ENCODE measurements at regions not wholly inside any gene's neighbourhood (a gene's known extent, or its start where the extent isn't known, plus 50 kb on each side); places are given as distances from the start of the nearest gene placed in this dataset.

GRCh38 chr12:124445121-124445718, 122.2 kb downstream of the NCOR2 start:
- DNase-seq (ENCODE audit: low read depth), result no peak

- DNase-seq (ENCODE audit: low read depth), result no peak
Observed at GRCh38 chr12:124443931-124444712, 123.3 kb downstream of the NCOR2 start.

- DNase-seq (ENCODE audit: low read depth), result no peak
Observed at GRCh38 chr12:124442772-124443445, 124.5 kb downstream of the NCOR2 start.

GRCh38 chr12:124442281-124442680, 125.1 kb downstream of the NCOR2 start:
- no peak for DNase-seq (ENCODE audit: low read depth)

- no peak for DNase-seq (ENCODE audit: low read depth)
Observed at GRCh38 chr12:124441443-124442194, 125.8 kb downstream of the NCOR2 start.

GRCh38 chr12:124440841-124441381, 126.5 kb downstream of the NCOR2 start:
- no peak for DNase-seq (ENCODE audit: low read depth)

- DNase-seq (ENCODE audit: low read depth), result no peak
Observed at GRCh38 chr12:124440031-124440626, 127.3 kb downstream of the NCOR2 start.

- no peak for DNase-seq (ENCODE audit: low read depth)
Observed at GRCh38 chr12:124438437-124439056, 128.9 kb downstream of the NCOR2 start.

GRCh38 chr12:124437617-124438436, 129.6 kb downstream of the NCOR2 start:
- no peak for DNase-seq (ENCODE audit: low read depth)

- no peak for DNase-seq (ENCODE audit: low read depth)
Observed at GRCh38 chr12:124437121-124437520, 130.3 kb downstream of the NCOR2 start.

- no peak for DNase-seq (ENCODE audit: low read depth)
Observed at GRCh38 chr12:124436366-124436765, 131.0 kb downstream of the NCOR2 start.

GRCh38 chr12:124435806-124436345, 131.5 kb downstream of the NCOR2 start:
- no peak for DNase-seq (ENCODE audit: low read depth)

- DNase-seq (ENCODE audit: low read depth), result no peak
Observed at GRCh38 chr12:124434951-124435805, 132.2 kb downstream of the NCOR2 start.

- DNase-seq (ENCODE audit: low read depth), result no peak
Observed at GRCh38 chr12:124434354-124434753, 133.1 kb downstream of the NCOR2 start.

- no peak for DNase-seq (ENCODE audit: low read depth)
Observed at GRCh38 chr12:124433879-124434278, 133.5 kb downstream of the NCOR2 start.

- no peak for DNase-seq (ENCODE audit: low read depth)
Observed at GRCh38 chr12:124433147-124433874, 134.1 kb downstream of the NCOR2 start.

- DNase-seq (ENCODE audit: low read depth), result no peak
Observed at GRCh38 chr12:124432376-124432775, 135.0 kb downstream of the NCOR2 start.

GRCh38 chr12:124431971-124432370, 135.4 kb downstream of the NCOR2 start:
- DNase-seq (ENCODE audit: low read depth), result no peak

Measured in stimulated activated CD8-positive, alpha-beta memory T cell treated with anti-CD3 and anti-CD28 coated beads, Interleukin-7, amount 100 ng/mL, for 24 hours (primary cell).